A549 (cell line): ENCODE measurements at regions not wholly inside any gene's neighbourhood (a gene's known extent, or its start where the extent isn't known, plus 50 kb on each side); places are given as distances from the start of the nearest gene placed in this dataset.

Source experiments
- ATAC-seq, 2 experiments: fragments of 200-7000 bp in 1 of 2; fragments of >200 bp in 1 of 2; cut with Nextera tagmentation in 1 of 2; cut with Tn5 transposase in 1 of 2; 3 replicates each; pipeline versions ENCODE4 v1.8.0 to v1.9.1; 2018 to 2020; ENCODE audit warnings: mild to moderate bottlenecking in 1 of 2, moderate library complexity in 1 of 2
- CTCF ChIA-PET: fragments of 300-600 bp; sonication (Branson Sonifier 250); formaldehyde crosslinking; extraction: SDS; loops from one replicate; lab custom pipeline; 2021; ENCODE audit warnings: antibody characterized with exemption, inconsistent platforms; lab: Yijun Ruan, JAX
- POLR2A ChIA-PET: fragments of 350-600 bp; formaldehyde crosslinking; extraction: SDS; loops from one replicate; lab custom pipeline; 2021; ENCODE audit warnings: antibody characterized with exemption, inconsistent platforms; lab: Yijun Ruan, JAX
- DNase-seq, 2 experiments: peaks; one replicate each; pipeline versions ENCODE4 v3.0.0 to v3.0.0-alpha.2; 2011 to 2016; ENCODE audit warnings: low read depth in 1 of 2, low spot score in 1 of 2
- FAIRE-seq: peaks from 2 replicates; lab custom pipeline; 2011; peaks lifted over from hg19 to GRCh38; lab: Jason Lieb, UNC
- H3K27ac ChIP-seq, 2 experiments: fragments of >200 bp; sonication (Bioruptor Twin); formaldehyde crosslinking; 3 replicates each; pipeline ENCODE4 v1.5.1; 2016 to 2017
- H3K4me1 ChIP-seq: fragments of >200 bp; sonication (Bioruptor Twin); formaldehyde crosslinking; 3 replicates; pipeline ENCODE4 v1.6.1; 2016
- H3K4me2 ChIP-seq: fragments of >200 bp; sonication (Bioruptor Twin); formaldehyde crosslinking; 3 replicates; pipeline ENCODE4 v1.6.1; 2016
- H3K4me3 ChIP-seq: fragments of >200 bp; sonication (Bioruptor Twin); formaldehyde crosslinking; 3 replicates; pipeline ENCODE4 v1.5.1; 2016
- H3K9me3 ChIP-seq: fragments of >200 bp; sonication (Bioruptor Twin); formaldehyde crosslinking; 3 replicates; pipeline ENCODE4 v1.6.1; 2016
- EHF ChIP-seq: fragments of 250-450 bp; sonication (Bioruptor Pico); IDR thresholded peaks from 2 replicates; pipeline ENCODE4 v1.5.0; 2020; ENCODE audit warnings: mild to moderate bottlenecking
- EHMT2 ChIP-seq: fragments of 200-600 bp; sonication (generic); IDR thresholded peaks from 2 replicates; pipeline ENCODE4 v1.6.1; 2016; ENCODE audit warnings: antibody characterized with exemption, low read depth, mild to moderate bottlenecking, moderate library complexity
- FOXS1 ChIP-seq: fragments of 250-450 bp; sonication (Bioruptor Pico); IDR thresholded peaks from 2 replicates; pipeline ENCODE4 v1.5.0; 2020; ENCODE audit warnings: mild to moderate bottlenecking, moderate library complexity
- GATA3 ChIP-seq: IDR thresholded peaks from 2 replicates; pipeline ENCODE4 v1.6.1; 2012; ENCODE audit warnings: borderline replicate concordance
- HDAC2 ChIP-seq: fragments of 200-600 bp; sonication (generic); IDR thresholded peaks from 2 replicates; pipeline ENCODE4 v1.6.1; 2016
- HOXB13 ChIP-seq: fragments of 250-450 bp; sonication (Bioruptor Pico); IDR thresholded peaks from 2 replicates; pipeline ENCODE4 v1.5.0; 2020; ENCODE audit warnings: low read depth, mild to moderate bottlenecking, moderate library complexity
- HOXB5 ChIP-seq: fragments of 250-450 bp; sonication (Bioruptor Pico); IDR thresholded peaks from 2 replicates; pipeline ENCODE4 v1.5.0; 2020; ENCODE audit warnings: mild to moderate bottlenecking, moderate library complexity
- KDM1A ChIP-seq: fragments of 200-600 bp; sonication (generic); IDR thresholded peaks from 2 replicates; pipeline ENCODE4 v1.6.1; 2016; ENCODE audit warnings: low read depth, mild to moderate bottlenecking
- NFE2L2 ChIP-seq: fragments of 150-350 bp; conservative IDR thresholded peaks from 2 replicates; pipeline ENCODE4 v1.6.1; 2014; ENCODE audit warnings: low read length
- NR3C1 ChIP-seq: fragments of >200 bp; sonication (Bioruptor Twin); formaldehyde crosslinking; IDR thresholded peaks from 3 replicates; pipeline ENCODE4 v1.6.1; 2017
- PHF8 ChIP-seq: fragments of 200-600 bp; sonication (generic); IDR thresholded peaks from 2 replicates; pipeline ENCODE4 v1.6.1; 2016; ENCODE audit warnings: low read depth, mild to moderate bottlenecking, antibody characterized with exemption, moderate library complexity, borderline replicate concordance
- RARB ChIP-seq: fragments of 250-450 bp; sonication (Bioruptor Pico); IDR thresholded peaks from 2 replicates; pipeline ENCODE4 v1.8.0; 2021; ENCODE audit warnings: mild to moderate bottlenecking, moderate library complexity
- SMC3 ChIP-seq: fragments of >200 bp; sonication (Bioruptor Twin); formaldehyde crosslinking; IDR thresholded peaks from 3 replicates; pipeline ENCODE4 v1.6.1; 2018; ENCODE audit warnings: inconsistent platforms
- SREBF2 ChIP-seq: fragments of 450-650 bp; IDR thresholded peaks from 2 replicates; pipeline ENCODE4 v1.6.1; 2014; ENCODE audit warnings: mild to moderate bottlenecking, moderate library complexity
- TP53 ChIP-seq: fragments of 250-450 bp; sonication (Bioruptor Pico); IDR thresholded peaks from 2 replicates; pipeline ENCODE4 v1.5.0; 2021; ENCODE audit warnings: mild to moderate bottlenecking, moderate library complexity
- ZC3H11A ChIP-seq: fragments of 450-650 bp; IDR thresholded peaks from 2 replicates; pipeline ENCODE4 v1.6.1; 2014; ENCODE audit warnings: antibody characterized with exemption, mild to moderate bottlenecking
- WGBS: methylation state at CpG from one replicate; pipeline ENCODE4 v1.1.6; 2017; ENCODE audit errors: missing lambda C conversion rate; 5-methylcytosine and 5-hydroxymethylcytosine counted together
- TF ChIP-seq, protein P1 (sequence below): fragments of >200 bp; sonication (Bioruptor Twin); formaldehyde crosslinking; IDR thresholded peaks from 2 replicates; pipeline ENCODE4 v1.6.1; 2016
- TF ChIP-seq, protein P2 (sequence below): fragments of 450-650 bp; IDR thresholded peaks from 2 replicates; pipeline ENCODE4 v1.6.1; 2014; ENCODE audit warnings: antibody characterized with exemption
- TF ChIP-seq, protein P3 (sequence below): fragments of 200-600 bp; sonication (generic); IDR thresholded peaks from 2 replicates; pipeline ENCODE4 v1.6.1; 2016; ENCODE audit warnings: antibody characterized with exemption, mild to moderate bottlenecking, moderate library complexity

DNA sequence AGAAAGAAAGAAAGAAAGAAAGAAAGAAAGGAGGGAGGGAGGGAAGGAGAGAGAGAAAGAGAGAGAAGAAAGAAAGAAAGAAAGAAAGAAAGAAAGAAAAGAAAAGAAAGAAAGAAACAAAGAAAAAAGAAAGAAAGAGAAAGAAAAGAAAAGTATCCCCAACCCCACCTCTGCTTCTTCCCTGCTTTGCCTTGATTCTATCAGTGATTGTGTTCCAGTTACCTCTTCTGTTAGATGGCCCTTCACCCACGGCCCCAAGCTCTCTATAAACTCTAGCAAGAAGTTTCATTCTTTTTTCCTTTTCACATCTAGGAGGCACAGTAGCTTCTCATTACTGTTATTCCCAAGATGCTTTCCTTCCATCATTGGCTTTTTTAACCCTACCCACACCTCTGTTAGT is 1097.5 kb upstream of the ZEB2 start:
- POLR2A ChIA-PET: no interaction called here
- no peak for ATAC-seq
- FAIRE-seq: no peak
- H3K4me2 ChIP-seq: peak overlapping the region; percentile 38; the same call in 2 of the 3 replicates
- no peak for DNase-seq
- H3K4me3 ChIP-seq: no peak overlapping the region
- CTCF ChIA-PET: no interaction called here
- H3K4me1 ChIP-seq: peaks cover 5% of the 10 kb centered on the region; the same call in 1 of the 3 replicates
- no peak for TF ChIP-seq HOXB5
- TF ChIP-seq SMC3: no peak
- TF ChIP-seq SREBF2: no peak
- TF ChIP-seq, protein P1, sequence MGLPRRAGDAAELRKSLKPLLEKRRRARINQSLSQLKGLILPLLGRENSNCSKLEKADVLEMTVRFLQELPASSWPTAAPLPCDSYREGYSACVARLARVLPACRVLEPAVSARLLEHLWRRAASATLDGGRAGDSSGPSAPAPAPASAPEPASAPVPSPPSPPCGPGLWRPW: no peak
- no peak for TF ChIP-seq RARB (CRISPR knock-in tag)
- TF ChIP-seq FOXS1: no peak
- TF ChIP-seq KDM1A: no peak
- TF ChIP-seq, all 56 proteins: peak for 0
- H3K27ac ChIP-seq: 0 out of 6 replicates have a peak overlapping the region, but pooled peaks of 1 of the 2 experiments have one; percentile 14
- no peaks in the 10 kb centered on the region for H3K9me3 ChIP-seq
- WGBS: 44% methylated on average over 1 of the region's 1 CpG

DNA sequence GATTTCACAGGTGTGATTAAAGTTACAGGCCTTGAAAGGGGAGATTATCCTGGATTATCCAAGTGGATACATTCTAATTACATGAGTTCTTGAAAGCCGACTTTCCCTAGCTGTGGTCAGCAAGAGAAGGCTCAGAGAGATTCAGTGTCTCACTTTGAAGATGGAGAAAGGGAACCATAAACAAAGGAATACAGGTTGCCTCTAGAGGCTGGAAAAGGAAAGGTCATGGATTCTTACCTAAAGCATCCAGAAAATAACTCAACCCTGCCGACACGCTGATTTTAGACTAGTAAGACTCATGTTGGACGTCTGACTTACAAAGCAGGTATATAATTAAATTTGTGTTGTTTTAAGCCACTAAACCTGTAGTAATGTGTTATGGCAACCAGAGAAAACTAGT is 1095.7 kb upstream of the ZEB2 start:
- ATAC-seq: no peak
- no peak overlapping the region for H3K4me2 ChIP-seq
- H3K4me1 ChIP-seq: peaks cover 5% of the 10 kb centered on the region; the same call in 1 of the 3 replicates
- no peaks in the 10 kb centered on the region for H3K9me3 ChIP-seq
- no peak for DNase-seq
- no peak for FAIRE-seq
- CTCF ChIA-PET: no interaction called here
- no peak overlapping the region for H3K27ac ChIP-seq
- TF ChIP-seq, protein P2, sequence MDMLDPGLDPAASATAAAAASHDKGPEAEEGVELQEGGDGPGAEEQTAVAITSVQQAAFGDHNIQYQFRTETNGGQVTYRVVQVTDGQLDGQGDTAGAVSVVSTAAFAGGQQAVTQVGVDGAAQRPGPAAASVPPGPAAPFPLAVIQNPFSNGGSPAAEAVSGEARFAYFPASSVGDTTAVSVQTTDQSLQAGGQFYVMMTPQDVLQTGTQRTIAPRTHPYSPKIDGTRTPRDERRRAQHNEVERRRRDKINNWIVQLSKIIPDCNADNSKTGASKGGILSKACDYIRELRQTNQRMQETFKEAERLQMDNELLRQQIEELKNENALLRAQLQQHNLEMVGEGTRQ: no peak
- no peak for TF ChIP-seq EHMT2
- no peak for TF ChIP-seq GATA3
- POLR2A ChIA-PET: no interaction called here
- 74% methylated on average over 4 of the region's 4 CpGs for WGBS
- H3K4me3 ChIP-seq: no peak overlapping the region

DNA sequence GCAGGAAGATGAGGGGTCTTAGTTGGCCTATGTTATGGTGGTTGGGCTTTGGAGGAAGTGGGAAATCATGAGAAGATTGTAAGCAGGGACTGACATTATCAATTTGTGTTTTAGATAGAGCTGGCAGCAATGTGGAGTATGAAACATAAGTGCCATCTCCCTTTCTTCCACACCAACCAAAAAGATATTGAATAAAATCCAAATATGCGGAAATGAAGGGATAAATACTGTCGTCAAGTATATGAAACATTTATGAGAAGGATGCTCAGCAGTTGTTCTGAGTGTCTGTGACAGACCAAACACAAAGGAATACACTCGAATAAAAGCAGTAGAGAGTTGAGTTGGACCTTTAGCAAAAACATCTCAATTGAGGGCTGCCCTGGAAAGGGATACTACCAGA is 1090.0 kb upstream of the ZEB2 start:
- FAIRE-seq (no peak), DNase-seq (no peak), ATAC-seq (no peak)
- WGBS: 65% methylated on average over 3 of the region's 3 CpGs
- H3K4me3 ChIP-seq: no peak overlapping the region
- ChIA-PET POLR2A (no interaction called here), CTCF (no interaction called here)
- TF ChIP-seq HOXB13 (CRISPR knock-in tag) (no peak), NR3C1 (no peak), ZC3H11A (no peak), PHF8 (no peak), HDAC2 (no peak), EHF (CRISPR knock-in tag) (no peak), NFE2L2 (no peak), TP53 (CRISPR knock-in tag) (no peak)
- TF ChIP-seq, protein P3, sequence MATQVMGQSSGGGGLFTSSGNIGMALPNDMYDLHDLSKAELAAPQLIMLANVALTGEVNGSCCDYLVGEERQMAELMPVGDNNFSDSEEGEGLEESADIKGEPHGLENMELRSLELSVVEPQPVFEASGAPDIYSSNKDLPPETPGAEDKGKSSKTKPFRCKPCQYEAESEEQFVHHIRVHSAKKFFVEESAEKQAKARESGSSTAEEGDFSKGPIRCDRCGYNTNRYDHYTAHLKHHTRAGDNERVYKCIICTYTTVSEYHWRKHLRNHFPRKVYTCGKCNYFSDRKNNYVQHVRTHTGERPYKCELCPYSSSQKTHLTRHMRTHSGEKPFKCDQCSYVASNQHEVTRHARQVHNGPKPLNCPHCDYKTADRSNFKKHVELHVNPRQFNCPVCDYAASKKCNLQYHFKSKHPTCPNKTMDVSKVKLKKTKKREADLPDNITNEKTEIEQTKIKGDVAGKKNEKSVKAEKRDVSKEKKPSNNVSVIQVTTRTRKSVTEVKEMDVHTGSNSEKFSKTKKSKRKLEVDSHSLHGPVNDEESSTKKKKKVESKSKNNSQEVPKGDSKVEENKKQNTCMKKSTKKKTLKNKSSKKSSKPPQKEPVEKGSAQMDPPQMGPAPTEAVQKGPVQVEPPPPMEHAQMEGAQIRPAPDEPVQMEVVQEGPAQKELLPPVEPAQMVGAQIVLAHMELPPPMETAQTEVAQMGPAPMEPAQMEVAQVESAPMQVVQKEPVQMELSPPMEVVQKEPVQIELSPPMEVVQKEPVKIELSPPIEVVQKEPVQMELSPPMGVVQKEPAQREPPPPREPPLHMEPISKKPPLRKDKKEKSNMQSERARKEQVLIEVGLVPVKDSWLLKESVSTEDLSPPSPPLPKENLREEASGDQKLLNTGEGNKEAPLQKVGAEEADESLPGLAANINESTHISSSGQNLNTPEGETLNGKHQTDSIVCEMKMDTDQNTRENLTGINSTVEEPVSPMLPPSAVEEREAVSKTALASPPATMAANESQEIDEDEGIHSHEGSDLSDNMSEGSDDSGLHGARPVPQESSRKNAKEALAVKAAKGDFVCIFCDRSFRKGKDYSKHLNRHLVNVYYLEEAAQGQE: no peak
- H3K4me2 ChIP-seq: no peak overlapping the region
- H3K4me1 ChIP-seq: no peaks in the 10 kb centered on the region
- H3K27ac ChIP-seq: no peak overlapping the region
- H3K9me3 ChIP-seq: no peaks in the 10 kb centered on the region
